ENCODE measurements at regions not wholly inside any gene's neighbourhood (a gene's known extent, or its start where the extent isn't known, plus 50 kb on each side); places are given as distances from the start of the nearest gene placed in this dataset.

DNA sequence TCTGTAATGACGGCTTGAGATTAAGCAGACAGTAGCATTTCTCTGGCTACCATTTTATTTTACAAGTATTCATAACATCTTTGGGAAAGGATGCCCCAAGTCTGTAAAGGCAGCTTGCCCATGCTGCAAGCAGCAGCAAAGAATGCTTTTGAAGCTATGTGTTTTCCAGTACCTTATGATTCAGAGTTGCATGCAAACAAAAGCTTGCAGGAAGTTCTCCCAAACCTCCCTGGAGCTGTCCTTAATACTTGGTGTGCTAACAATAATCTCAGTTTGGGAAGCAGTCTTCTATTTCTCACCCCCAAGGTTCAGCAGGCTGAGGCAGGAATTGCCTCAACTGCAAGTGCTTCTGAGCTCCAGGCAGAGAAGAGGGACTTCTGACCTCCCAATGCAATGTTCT lies 60.8 kb downstream of the CCNA1 start:
- H3K27me3 ChIP-seq = no peaks in the 10 kb centered on the region
- no peak for DNase-seq
- H3K36me3 ChIP-seq = no peaks in the 10 kb centered on the region
- H3K4me3 ChIP-seq = no peak overlapping the region
- H3K4me1 ChIP-seq = no peaks in the 10 kb centered on the region
- H3K27ac ChIP-seq = no peak overlapping the region
- 0 out of 2 replicates have a peak, but pooled peaks cover 3% of the 10 kb centered on the region for H3K9me3 ChIP-seq (replicated peaks)

DNA sequence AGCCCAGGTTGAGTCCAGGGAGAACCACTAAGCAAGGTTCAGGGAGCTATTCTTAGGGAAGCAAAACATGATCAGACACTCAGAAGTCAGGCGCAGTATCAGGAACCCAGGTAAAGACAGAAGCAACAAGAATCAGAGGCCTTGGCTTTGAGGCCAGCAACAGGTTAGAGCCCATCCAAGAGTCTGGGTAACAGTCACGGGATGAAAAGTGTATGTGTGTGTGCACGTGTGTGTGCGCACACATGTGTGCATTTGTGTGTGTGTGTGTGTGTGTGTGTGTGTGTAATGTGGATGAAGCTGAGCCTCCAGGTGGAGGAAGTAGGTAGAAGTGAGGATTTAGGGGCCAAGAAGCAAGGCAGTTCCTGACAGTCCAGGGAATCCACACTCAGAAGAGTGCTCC lies 63.1 kb downstream of the CCNA1 start:
- no peak for DNase-seq
- Histone ChIP-seq H3K36me3 (no peaks in the 10 kb centered on the region), H3K27me3 (no peaks in the 10 kb centered on the region), H3K27ac (no peak overlapping the region), H3K4me1 (no peaks in the 10 kb centered on the region), H3K9me3 (replicated peaks) (0 out of 2 replicates have a peak, but pooled peaks cover 3% of the 10 kb centered on the region), H3K4me3 (no peak overlapping the region)

DNA sequence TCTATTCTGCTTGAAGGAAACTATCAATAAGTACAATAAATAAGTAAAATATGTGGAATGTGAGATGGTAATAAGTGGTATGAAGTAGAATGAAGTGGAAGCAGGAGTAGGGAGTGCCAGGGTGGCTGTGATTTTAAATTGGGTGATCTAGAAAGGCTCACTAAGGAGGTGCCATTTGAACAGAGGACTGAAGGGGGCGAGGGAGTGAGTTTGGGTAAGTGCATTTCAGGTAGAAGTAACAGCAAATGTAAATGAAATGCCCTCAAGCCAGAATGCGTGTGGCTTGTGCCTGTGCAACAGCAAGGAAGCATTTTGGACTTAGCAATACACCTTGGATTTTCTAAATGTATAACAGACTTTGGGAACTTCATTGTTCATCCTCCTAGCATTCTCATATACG lies 77.1 kb downstream of the CCNA1 start:
- Histone ChIP-seq H3K9me3 (replicated peaks) (peaks cover 2% of the 10 kb centered on the region; the same call in 1 of the 2 replicates), H3K36me3 (no peaks in the 10 kb centered on the region), H3K4me3 (no peak overlapping the region), H3K27ac (no peak overlapping the region), H3K4me1 (no peaks in the 10 kb centered on the region), H3K27me3 (no peaks in the 10 kb centered on the region)
- peak in 1 of 2 experiments; percentile 15 for DNase-seq

DNA sequence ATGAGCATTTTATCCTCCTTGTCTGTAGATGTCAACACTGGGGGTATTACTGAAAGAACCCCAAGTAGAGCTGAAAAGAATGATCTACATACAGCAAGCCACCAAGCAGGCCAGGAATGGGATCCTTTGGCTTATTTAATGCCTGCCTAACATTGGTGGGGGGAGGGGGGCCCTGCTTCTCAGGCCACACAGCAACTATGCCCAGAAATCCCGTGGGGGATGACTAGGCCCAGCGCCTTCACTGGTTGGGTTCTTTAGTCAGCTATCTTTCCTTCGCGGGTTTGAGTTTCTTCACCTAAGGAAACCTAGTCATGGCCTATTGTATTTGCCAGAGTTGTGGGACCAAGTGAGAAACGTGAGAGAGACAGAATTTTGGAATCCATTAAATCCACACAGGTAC lies 80.5 kb downstream of the CCNA1 start:
- Histone ChIP-seq H3K4me3 (no peak overlapping the region), H3K4me1 (no peaks in the 10 kb centered on the region), H3K27ac (no peak overlapping the region), H3K36me3 (no peaks in the 10 kb centered on the region), H3K27me3 (no peaks in the 10 kb centered on the region), H3K9me3 (replicated peaks) (no peaks in the 10 kb centered on the region)
- DNase-seq = no peak

DNA sequence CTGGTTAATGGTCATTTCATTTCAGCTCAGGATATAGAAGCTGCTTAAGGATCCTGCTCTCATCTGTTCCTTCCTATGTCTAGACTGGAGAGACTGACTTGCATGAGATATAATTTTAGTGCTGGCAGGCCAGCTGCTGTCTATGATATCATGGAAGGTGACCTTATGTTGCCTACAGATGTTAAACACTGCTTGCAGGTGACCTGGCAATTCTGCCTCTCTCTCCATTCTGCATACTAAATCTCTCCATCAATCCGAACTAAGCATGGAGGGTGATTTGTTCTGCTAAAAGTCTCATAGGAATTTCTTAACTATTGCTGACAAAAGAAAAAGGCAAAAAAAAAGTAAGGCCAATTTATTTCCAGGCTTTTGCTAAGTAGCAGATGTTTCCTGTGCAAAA lies 81.0 kb downstream of the CCNA1 start:
- Histone ChIP-seq H3K4me1 (no peaks in the 10 kb centered on the region), H3K4me3 (no peak overlapping the region)
- DNase-seq = no peak

DNA sequence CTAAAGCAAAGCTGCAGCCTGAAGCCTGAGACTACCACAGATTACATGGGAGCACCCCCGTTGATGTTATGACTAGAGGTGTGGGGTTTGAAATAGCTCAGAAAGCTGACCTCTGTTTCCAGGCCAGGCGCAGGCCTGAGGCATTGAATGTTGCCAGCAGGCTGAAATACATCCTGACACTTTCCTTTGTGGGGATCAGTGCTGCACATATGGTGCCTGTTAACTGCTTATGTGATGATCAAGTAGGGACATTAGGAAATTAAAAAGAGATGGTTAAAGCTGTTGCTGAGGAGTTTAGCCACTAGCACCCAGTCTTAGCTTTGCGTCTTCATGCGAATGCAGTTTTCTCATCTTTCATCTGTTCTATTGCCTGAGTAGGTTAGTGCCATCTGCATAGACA lies 83.2 kb downstream of the CCNA1 start:
- H3K27ac ChIP-seq = no peak overlapping the region
- no peaks in the 10 kb centered on the region for H3K9me3 ChIP-seq (replicated peaks)
- H3K4me3 ChIP-seq = no peak overlapping the region
- DNase-seq = no peak
- H3K27me3 ChIP-seq = no peaks in the 10 kb centered on the region
- no peaks in the 10 kb centered on the region for H3K4me1 ChIP-seq
- no peaks in the 10 kb centered on the region for H3K36me3 ChIP-seq

More for the DNA sequence above, 81.0 kb downstream of the CCNA1 start:
- no peak overlapping the region for H3K27ac ChIP-seq
- no peaks in the 10 kb centered on the region for H3K27me3 ChIP-seq
- no peaks in the 10 kb centered on the region for H3K36me3 ChIP-seq
- H3K9me3 ChIP-seq (replicated peaks) = no peaks in the 10 kb centered on the region

DNA sequence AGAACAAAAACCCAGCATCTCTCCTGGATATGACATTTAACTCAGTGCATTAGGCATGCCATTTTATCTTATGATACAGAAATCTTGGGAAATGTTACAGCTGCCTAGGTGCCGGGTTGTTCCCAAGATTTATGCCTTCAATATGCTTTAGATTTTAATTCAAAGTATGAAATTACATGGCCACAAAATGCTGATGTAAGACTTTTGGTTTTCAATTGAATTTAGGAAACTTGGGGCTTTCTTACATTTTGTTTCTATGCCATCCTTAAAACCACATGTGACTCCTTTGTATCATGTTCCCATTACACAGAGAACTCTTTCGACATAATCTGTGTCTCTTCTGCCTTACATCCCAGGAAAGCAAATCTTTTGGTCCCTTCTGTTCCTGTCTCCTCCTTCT lies 83.9 kb downstream of the CCNA1 start:
- Histone ChIP-seq H3K4me1 (no peaks in the 10 kb centered on the region), H3K36me3 (no peaks in the 10 kb centered on the region), H3K4me3 (no peak overlapping the region), H3K27ac (no peak overlapping the region), H3K9me3 (replicated peaks) (no peaks in the 10 kb centered on the region), H3K27me3 (no peaks in the 10 kb centered on the region)
- no peak for DNase-seq

DNA sequence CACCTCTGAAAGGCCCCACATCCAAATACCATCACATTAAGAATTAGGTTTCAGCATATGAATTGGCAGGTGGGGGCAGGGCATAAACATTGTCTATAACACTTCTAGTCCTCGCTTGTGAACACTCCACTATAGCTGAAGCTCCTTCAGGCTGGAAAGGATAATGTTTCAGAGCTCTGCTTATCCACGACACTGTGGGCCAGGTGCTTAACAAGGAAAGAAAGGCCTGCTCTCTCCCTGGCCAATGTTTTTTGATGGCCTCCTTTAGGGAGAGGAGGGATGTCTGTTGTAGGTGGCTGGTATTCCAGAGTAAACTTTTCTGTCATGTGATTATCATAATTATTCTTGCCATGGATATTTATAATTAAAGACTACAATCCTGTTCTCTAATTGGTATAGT lies 86.4 kb downstream of the CCNA1 start:
- Histone ChIP-seq H3K27me3 (no peaks in the 10 kb centered on the region), H3K27ac (no peak overlapping the region)

DNA sequence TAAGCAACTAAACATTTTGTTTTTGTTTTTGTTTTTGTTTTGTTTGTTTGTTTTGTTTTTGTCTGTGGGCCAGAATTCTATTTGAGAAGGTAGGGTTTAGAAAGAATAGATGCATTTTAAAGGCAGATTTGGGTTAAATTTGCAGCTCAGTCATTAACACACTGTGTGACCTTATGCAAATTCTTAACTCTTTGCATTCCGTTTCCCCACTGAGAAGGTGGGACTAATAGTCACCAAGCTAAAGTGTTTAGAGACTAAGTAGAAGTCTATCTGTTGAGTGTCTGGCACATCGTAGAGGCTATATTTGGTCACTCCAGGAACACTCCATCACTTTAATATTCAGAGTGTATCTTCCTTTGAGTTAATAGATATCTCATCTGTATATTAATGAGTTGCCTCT lies 87.1 kb downstream of the CCNA1 start:
- no peak overlapping the region for H3K4me3 ChIP-seq
- H3K9me3 ChIP-seq (replicated peaks) = no peaks in the 10 kb centered on the region
- no peak overlapping the region for H3K27ac ChIP-seq
- DNase-seq = no peak
- H3K4me1 ChIP-seq = no peaks in the 10 kb centered on the region
- no peaks in the 10 kb centered on the region for H3K27me3 ChIP-seq
- H3K36me3 ChIP-seq = no peaks in the 10 kb centered on the region

More for the DNA sequence above, 86.4 kb downstream of the CCNA1 start:
- no peak overlapping the region for H3K4me3 ChIP-seq
- H3K4me1 ChIP-seq = no peaks in the 10 kb centered on the region
- H3K9me3 ChIP-seq (replicated peaks) = no peaks in the 10 kb centered on the region
- DNase-seq = no peak
- H3K36me3 ChIP-seq = no peaks in the 10 kb centered on the region

DNA sequence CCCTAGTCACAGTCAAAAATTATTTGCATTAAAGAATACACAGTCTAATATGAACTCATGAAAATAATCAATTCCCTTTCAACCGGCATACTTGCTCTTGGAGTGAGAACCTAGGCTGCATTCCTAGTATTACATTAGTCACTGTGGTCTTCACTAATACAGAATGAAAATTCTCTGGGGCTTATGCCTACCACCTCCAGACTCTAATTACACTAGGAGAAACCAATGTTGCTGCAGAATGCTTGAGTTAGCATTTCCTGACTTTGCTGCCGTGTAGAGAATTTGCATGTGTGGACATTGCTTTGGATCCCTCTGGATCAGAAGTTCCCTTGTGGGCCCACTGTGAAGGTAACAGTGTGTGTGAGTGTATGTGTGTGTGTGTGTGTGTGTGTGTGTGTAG lies 87.8 kb downstream of the CCNA1 start:
- H3K4me1 ChIP-seq = no peaks in the 10 kb centered on the region
- H3K27ac ChIP-seq = no peak overlapping the region
- no peaks in the 10 kb centered on the region for H3K27me3 ChIP-seq
- no peak overlapping the region for H3K4me3 ChIP-seq
- H3K9me3 ChIP-seq (replicated peaks) = no peaks in the 10 kb centered on the region
- H3K36me3 ChIP-seq = no peaks in the 10 kb centered on the region
- DNase-seq = no peak

DNA sequence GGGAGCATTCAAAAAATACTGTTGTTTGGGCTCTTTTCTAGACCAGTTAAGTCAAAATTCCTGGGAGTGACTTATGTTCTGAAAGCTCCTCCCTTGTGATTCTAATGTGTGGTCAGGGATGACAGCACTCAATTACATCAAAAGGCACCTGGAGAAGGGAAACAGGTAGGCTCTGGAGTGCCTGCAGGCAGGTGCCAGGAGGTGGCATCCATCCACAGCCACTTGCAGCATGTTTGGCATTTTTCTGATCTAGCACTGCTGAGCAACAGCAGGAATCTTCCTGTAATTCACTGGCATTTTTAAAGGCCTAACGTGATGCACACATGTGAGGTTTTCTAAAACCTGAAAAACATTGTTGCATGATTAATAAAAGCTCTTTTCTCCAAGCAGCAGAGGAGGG lies 94.6 kb downstream of the CCNA1 start:
- Histone ChIP-seq H3K4me3 (no peak overlapping the region), H3K36me3 (no peaks in the 10 kb centered on the region), H3K27me3 (no peaks in the 10 kb centered on the region), H3K9me3 (replicated peaks) (no peaks in the 10 kb centered on the region), H3K4me1 (peaks cover 2% of the 10 kb centered on the region; the same call in 1 of the 2 replicates), H3K27ac (no peak overlapping the region)
- no peak for DNase-seq

DNA sequence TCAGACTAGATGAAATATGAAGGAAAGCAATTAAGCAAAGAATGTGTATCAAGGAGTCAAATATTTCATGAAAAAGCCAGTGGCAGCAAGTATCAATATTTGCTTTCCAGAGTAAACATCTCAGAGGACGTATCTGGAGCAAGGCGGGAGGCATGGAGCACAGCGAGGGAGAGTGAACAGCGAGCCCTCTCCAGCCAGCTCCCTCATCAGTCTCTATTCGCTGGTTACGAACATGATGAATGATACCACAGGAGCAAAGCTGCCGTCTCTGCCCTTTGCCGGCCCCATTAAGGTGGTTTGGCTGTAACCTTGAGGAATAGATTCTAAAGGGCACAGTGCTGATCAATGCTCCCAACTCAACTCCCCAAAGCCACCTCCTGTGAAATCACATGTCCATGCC lies 95.8 kb downstream of the CCNA1 start:
- Histone ChIP-seq H3K4me3 (no peak overlapping the region), H3K27me3 (no peaks in the 10 kb centered on the region), H3K4me1 (peaks cover 2% of the 10 kb centered on the region; the same call in 1 of the 2 replicates), H3K36me3 (no peaks in the 10 kb centered on the region), H3K27ac (no peak overlapping the region), H3K9me3 (replicated peaks) (no peaks in the 10 kb centered on the region)
- no peak for DNase-seq

DNA sequence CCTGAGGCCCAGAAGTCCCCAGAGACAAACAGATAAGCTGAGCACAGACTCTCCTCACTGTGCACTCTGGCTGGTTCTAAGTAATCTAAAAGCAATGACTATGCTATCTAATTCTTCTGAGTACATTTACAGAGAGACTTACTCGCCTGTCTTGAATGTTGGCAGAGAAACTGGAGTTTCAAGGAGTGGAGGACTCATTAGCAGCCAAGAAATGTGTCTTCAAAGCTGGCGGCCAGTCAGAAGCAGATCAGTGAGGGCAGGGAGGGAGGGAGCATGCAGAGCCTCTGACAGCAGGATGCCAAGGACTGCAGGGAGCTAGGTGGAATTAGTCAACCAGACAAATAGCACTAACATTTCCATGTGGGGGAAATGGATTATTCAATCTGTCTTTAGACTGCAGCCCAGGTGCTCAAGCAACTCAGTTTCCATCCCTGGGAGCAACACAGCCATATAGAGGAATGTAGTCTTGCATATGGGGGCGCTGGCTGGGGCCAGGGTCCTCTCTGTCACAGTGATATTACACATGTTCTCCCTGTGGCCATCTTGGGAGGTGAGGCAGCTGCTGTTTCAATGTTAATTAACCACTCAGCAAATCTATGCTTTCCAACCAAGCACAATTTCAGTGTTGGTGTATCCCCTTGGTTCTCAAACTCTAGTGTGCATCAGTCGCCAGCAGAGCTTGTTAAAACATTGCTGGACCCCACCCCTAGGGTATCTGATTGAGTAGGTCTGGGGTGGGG lies 97.9 kb downstream of the CCNA1 start:
- H3K27ac ChIP-seq = no peak overlapping the region

DNA sequence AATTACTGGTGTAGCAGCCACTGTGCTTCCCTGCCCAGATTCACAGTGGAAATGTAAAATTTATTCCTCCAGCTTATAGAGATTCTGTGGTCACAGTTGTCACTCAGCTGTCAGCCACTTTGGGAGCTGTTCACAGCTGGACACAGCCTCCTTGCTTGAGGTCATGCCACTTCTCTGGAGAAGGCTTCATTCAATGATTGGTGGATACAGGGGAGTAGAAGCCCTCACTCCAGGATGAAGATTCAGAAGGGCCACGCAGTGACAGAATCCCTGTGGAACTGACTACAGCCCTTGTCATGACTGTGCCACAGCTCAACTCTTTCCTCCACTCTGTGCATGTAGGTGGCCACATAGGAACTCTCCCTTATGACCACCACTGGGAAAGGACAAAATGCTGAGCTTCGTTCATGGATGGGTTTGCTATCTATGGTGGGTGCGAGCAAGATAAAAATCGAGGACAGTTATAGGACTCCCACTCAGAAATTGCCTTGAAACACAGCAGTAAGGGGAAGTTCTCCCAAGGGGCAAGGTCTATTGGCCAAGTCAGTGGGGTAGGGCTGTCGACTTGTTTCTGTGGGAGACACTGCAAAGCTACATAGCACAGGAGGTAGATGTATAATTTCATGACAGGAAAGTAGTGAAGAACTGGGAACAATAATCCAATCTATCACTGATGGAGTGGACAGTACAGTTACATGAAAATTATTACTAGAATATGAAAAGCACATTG lies 98.7 kb downstream of the CCNA1 start:
- Histone ChIP-seq H3K27ac (no peak overlapping the region), H3K4me1 (peaks cover 6% of the 10 kb centered on the region; the same call in 1 of the 2 replicates), H3K27me3 (no peaks in the 10 kb centered on the region), H3K4me3 (no peak overlapping the region), H3K36me3 (no peaks in the 10 kb centered on the region), H3K9me3 (replicated peaks) (no peaks in the 10 kb centered on the region)
- DNase-seq = no peak

More for the DNA sequence above, 97.9 kb downstream of the CCNA1 start:
- Histone ChIP-seq H3K36me3 (no peaks in the 10 kb centered on the region), H3K27me3 (no peaks in the 10 kb centered on the region), H3K4me1 (peaks cover 2% of the 10 kb centered on the region; the same call in 1 of the 2 replicates), H3K9me3 (replicated peaks) (no peaks in the 10 kb centered on the region), H3K4me3 (no peak overlapping the region)
- no peak for DNase-seq

DNA sequence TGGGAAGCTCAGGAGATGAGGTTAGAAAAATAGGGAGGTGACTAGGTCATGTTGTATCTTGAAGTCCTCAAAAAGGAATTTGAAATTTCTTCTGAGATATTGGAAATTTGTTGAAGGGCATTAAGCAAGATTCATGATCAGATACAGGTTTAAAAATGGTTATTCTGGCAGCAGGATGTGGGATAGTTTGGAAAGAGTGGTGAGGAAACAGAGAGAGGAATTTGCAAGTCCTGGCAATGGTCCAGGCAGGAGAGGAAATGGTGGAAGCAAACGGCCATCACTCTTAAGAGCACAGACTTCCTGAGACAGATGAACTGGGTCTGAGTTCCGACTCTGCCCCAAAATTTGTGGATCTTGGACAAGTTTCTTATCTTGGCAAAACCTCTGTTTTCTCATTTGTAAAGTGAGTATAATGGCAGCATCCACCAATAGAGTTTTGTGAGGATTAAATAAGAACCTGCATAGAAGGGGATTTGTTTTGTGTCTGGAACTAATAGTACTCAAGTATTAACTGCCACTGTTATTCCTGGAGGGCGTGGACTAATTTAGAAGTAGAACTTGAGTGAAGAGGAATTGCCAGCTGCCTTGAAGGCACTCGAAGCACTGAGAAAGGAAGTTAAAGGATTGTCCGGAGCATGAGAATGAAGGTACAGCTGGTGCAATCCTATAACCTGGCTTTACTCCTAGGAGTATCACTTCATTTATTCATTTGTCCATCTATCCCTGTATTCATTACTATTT lies 99.6 kb downstream of the CCNA1 start:
- Histone ChIP-seq H3K36me3 (no peaks in the 10 kb centered on the region), H3K27me3 (no peaks in the 10 kb centered on the region), H3K27ac (no peak overlapping the region), H3K9me3 (replicated peaks) (no peaks in the 10 kb centered on the region), H3K4me1 (peaks cover 15% of the 10 kb centered on the region; the same call in 1 of the 2 replicates), H3K4me3 (no peak overlapping the region)
- peak; percentile 29 to 47 for DNase-seq
